ENCODE measurements at regions not wholly inside any gene's neighbourhood (a gene's known extent, or its start where the extent isn't known, plus 50 kb on each side); places are given as distances from the start of the nearest gene placed in this dataset.
"Not testable (repeated sequence)": the region's sequence is repeated elsewhere in the genome, so short reads cannot be mapped to it uniquely, and the experiment has no call there.

DNA sequence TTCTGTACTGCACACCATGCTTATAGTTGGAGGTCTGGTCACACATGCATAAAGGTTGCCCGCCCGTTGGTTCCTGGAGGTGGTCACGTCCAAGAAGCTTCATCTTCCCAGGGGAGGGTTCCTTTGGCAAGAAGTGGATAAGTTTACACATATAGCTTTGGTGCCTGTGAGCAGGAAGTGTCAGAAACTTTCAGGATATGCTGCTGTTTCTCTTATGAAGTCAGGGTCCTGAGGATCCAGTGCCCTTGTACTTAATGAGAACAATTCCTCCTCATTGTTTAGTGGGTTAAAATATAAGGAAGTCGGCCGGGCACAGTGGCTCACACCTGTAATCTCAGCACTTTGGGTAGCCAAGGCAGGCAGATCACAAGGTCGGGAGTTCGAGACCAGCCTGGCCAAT lies 115.5 kb upstream of the DUSP22 start:
- ChIA-PET POLR2A (interaction anchor here (0.8 kb wide), 1 partner anchor 12 kb away, joined by 3 read pairs; no protein-coding TSS in a partner anchor), CTCF (interaction anchor here (0.8 kb wide), 1 partner anchor 8 kb away, joined by 3 read pairs; no protein-coding TSS in a partner anchor)

DNA sequence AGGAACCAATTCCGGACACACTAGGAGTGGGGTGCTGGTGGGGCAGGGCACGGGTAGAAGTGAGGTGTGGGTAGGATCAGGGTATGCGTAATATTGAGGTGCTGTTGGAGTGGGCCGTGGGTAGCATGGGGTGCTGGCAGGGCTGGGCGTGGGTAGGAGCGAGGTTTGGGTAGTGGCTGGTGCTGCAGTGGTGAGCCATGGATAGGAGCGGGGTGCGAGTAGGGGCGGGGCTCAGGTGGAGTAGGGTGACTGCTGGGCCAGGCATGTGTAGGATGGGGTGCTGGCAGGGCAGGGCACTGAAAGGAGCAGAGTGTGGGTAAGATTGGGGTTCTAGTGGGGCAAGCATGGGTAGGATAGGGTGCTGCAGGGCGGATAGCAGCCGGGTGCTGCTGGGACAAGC lies 114.2 kb upstream of the DUSP22 start:
- POLR2A ChIA-PET = interaction anchor here (0.6 to 1.2 kb wide), 4 partner anchors 9 to 507 kb away, joined by 3 to 5 read pairs (median 4); no protein-coding TSS in a partner anchor
- H3K27ac Mint-ChIP-seq = no peak overlapping the region
- ATAC-seq = no peak
- TF ChIP-seq, protein P1, sequence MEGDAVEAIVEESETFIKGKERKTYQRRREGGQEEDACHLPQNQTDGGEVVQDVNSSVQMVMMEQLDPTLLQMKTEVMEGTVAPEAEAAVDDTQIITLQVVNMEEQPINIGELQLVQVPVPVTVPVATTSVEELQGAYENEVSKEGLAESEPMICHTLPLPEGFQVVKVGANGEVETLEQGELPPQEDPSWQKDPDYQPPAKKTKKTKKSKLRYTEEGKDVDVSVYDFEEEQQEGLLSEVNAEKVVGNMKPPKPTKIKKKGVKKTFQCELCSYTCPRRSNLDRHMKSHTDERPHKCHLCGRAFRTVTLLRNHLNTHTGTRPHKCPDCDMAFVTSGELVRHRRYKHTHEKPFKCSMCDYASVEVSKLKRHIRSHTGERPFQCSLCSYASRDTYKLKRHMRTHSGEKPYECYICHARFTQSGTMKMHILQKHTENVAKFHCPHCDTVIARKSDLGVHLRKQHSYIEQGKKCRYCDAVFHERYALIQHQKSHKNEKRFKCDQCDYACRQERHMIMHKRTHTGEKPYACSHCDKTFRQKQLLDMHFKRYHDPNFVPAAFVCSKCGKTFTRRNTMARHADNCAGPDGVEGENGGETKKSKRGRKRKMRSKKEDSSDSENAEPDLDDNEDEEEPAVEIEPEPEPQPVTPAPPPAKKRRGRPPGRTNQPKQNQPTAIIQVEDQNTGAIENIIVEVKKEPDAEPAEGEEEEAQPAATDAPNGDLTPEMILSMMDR (IDR thresholded peaks at IDR 0.05) = no peak
- no peaks in the 10 kb centered on the region for H3K36me3 Mint-ChIP-seq (ENCODE audit: low read depth)
- H3K9me3 Mint-ChIP-seq = peaks cover 4% of the 10 kb centered on the region
- CTCF ChIA-PET = interaction anchor here (1.0 kb wide), 1 partner anchor 9 kb away, joined by 3 read pairs; no protein-coding TSS in a partner anchor
- peaks cover 22% of the 10 kb centered on the region for H3K4me1 Mint-ChIP-seq (ENCODE audit: low read depth)
- no peak overlapping the region for H3K4me3 Mint-ChIP-seq
- intact Hi-C loops (cut with micrococcal nuclease) = no loop called here
- no peak for DNase-seq
- H3K27me3 Mint-ChIP-seq = peaks cover 8% of the 10 kb centered on the region

More for the DNA sequence above, 115.5 kb upstream of the DUSP22 start:
- intact Hi-C loops (cut with micrococcal nuclease) = no loop called here
- no peak overlapping the region for H3K27ac Mint-ChIP-seq
- H3K4me3 Mint-ChIP-seq = no peak overlapping the region
- peaks cover 8% of the 10 kb centered on the region for H3K27me3 Mint-ChIP-seq
- H3K9me3 Mint-ChIP-seq = peaks cover 7% of the 10 kb centered on the region
- TF ChIP-seq, protein P1 (IDR thresholded peaks at IDR 0.05) = no peak
- H3K36me3 Mint-ChIP-seq (ENCODE audit: low read depth) = no peaks in the 10 kb centered on the region
- DNase-seq (no peak), ATAC-seq (no peak)
- H3K4me1 Mint-ChIP-seq (ENCODE audit: low read depth) = peaks cover 22% of the 10 kb centered on the region

DNA sequence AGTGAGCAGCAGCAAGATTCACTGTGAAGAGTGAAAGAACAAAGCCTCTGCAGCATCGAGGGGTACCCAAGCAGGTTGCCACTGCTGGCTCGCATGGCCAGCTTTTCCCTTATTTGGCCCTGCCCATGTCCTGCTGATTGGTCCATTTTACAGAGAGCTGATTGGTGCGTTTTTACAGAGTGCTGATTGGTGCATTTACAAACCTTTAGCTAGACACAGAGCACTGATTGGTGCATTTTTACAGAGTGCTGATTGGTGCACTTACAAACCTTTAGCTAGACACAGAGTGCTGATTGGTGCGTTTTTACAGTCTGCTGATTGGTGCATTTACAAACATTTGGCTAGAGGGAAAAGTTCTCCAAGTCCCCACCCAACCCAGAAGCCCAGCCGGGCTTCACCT lies 113.4 kb upstream of the DUSP22 start:
- DNase-seq; H3K27me3 Mint-ChIP-seq; intact Hi-C loops (cut with micrococcal nuclease); ATAC-seq; H3K9me3 Mint-ChIP-seq; H3K36me3 Mint-ChIP-seq (ENCODE audit: low read depth); H3K27ac Mint-ChIP-seq; H3K4me3 Mint-ChIP-seq: not testable (repeated sequence)
- POLR2A ChIA-PET = interaction anchor here (1.0 kb wide), 3 partner anchors 23 to 506 kb away, joined by 3 to 5 read pairs (median 5); no protein-coding TSS in a partner anchor
- CTCF ChIA-PET = interaction anchor here (1.0 to 2.4 kb wide), 3 partner anchors 8 to 10 kb away, joined by 3 to 10 read pairs (median 3); no protein-coding TSS in a partner anchor
- peaks cover 25% of the 10 kb centered on the region for H3K4me1 Mint-ChIP-seq (ENCODE audit: low read depth)

DNA sequence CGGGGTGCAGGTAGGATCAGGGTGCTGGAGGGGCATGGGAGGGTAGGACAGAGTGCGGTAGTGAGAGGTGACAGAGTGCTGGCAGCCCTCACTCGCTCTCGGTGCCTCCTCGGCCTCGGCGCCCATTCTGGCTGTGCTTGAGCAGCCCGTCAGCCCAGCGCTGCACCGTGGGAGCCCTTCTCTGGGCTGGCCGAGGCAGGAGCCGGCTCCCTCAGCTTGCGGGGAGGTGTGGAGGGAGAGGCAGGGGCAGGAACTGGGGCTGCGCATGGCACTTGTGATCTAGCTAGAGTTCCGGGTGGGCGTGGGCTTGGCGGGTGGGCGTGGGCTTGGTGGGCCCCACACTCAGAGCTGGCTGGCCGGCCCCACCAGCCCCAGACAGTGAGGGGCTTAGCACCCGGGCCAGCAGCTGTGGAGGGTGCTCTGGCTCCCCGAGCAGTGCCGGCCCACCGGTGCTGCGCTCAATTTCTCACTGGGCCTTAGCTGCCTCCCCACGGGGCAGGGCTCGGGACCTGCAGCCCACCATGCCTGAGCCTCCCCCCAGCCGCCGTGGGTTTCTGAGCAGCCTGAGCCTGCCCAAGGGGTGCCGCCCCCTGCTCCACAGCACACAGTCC lies 112.8 kb upstream of the DUSP22 start:
- Mint-ChIP-seq H3K4me3 (no peak overlapping the region), H3K4me1 (ENCODE audit: low read depth) (peaks cover 29% of the 10 kb centered on the region), H3K36me3 (ENCODE audit: low read depth) (no peaks in the 10 kb centered on the region), H3K9me3 (peaks cover 3% of the 10 kb centered on the region), H3K27me3 (peaks cover 8% of the 10 kb centered on the region), H3K27ac (no peak overlapping the region)
- intact Hi-C loops (cut with micrococcal nuclease) = no loop called here
- ATAC-seq (no peak), DNase-seq (no peak)
- CTCF ChIA-PET = interaction anchor here (1.0 to 3.5 kb wide), 5 partner anchors 9 to 314 kb away, joined by 3 to 14 read pairs (median 10); no protein-coding TSS in a partner anchor
- POLR2A ChIA-PET = interaction anchor here (1.0 to 1.1 kb wide), 3 partner anchors 9 to 230 kb away, joined by 3 to 5 read pairs (median 4); no protein-coding TSS in a partner anchor
- TF ChIP-seq, protein P1 (IDR thresholded peaks at IDR 0.05) = no peak

DNA sequence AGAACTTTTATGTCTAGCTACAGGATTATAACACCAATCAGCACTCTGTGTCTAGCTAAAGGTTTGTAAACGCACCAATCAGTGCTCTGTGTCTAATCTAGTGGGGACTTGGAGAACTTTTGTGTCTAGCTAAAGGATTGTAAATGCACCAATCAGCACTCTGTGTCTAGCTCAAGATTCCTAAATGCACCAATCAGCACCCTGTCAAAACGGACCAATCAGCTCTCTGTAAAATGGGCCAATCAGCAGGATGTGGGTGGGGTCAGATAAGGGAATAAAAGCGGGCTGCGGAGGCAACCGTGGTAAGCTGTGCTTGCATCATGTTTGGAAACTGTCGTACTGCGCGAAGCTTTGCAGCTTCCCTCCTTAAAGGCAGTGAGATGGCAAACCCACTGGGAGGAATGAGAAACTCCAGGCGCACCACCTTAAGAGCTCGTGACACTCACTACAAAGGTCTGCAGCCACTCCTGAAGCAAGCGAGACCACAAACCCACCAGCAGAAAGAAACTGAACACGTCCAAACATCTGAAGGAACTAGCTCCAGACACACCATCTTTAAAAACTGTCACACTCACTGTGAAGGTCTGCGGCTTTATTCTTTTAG lies 112.1 kb upstream of the DUSP22 start:
- H3K36me3 Mint-ChIP-seq (ENCODE audit: low read depth); intact Hi-C loops (cut with micrococcal nuclease); H3K9me3 Mint-ChIP-seq; H3K27me3 Mint-ChIP-seq: not testable (repeated sequence)
- peak overlapping the region; percentile 60 for H3K27ac Mint-ChIP-seq
- ChIA-PET POLR2A (interaction anchor here (0.6 to 1.1 kb wide), 5 partner anchors 8 to 210 kb away, joined by 3 to 4 read pairs (median 4); no protein-coding TSS in a partner anchor), CTCF (interaction anchor here (0.8 to 3.5 kb wide), 9 partner anchors 9 to 313 kb away, joined by 3 to 14 read pairs (median 4); no protein-coding TSS in a partner anchor)
- H3K4me1 Mint-ChIP-seq (ENCODE audit: low read depth) = peaks cover 29% of the 10 kb centered on the region
- peak overlapping the region; percentile 58 for H3K4me3 Mint-ChIP-seq
- DNase-seq (peak; percentile 66), ATAC-seq (peak; percentile 56)
